ENCODE measurements at regions not wholly inside any gene's neighbourhood (a gene's known extent, or its start where the extent isn't known, plus 50 kb on each side); places are given as distances from the start of the nearest gene placed in this dataset.

DNA sequence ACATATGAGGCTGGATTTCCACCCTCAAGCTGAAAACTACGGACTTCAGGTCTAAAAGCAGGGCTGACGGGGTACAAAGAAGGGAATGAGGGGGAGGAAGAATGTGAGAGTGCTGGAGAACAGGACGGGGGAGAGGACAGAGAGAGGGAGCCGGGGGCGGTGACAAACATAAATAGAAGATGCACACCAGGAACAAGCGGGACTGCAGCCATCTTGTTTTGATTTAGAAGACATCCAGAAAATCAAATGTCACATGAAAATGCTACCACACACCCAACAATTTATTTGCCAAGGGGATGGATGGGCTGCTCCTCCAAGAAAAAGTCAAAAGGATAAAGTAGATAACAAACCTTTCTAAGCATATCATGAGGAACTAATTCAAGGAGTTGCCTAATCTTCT is 59.2 kb upstream of the FHL2 start:
- peaks cover 5% of the 10 kb centered on the region for H3K27me3 Mint-ChIP-seq
- CTCF ChIA-PET: no interaction called here
- POLR2A ChIA-PET: no interaction called here
- intact Hi-C loops (cut with micrococcal nuclease): no loop called here
- no peak overlapping the region for H3K4me3 Mint-ChIP-seq
- no peak for DNase-seq
- no peaks in the 10 kb centered on the region for H3K9me3 Mint-ChIP-seq
- H3K4me1 Mint-ChIP-seq: no peaks in the 10 kb centered on the region
- H3K27ac Mint-ChIP-seq: no peak overlapping the region
- no peaks in the 10 kb centered on the region for H3K36me3 Mint-ChIP-seq (ENCODE audit: low read depth)
- TF ChIP-seq, protein P1, sequence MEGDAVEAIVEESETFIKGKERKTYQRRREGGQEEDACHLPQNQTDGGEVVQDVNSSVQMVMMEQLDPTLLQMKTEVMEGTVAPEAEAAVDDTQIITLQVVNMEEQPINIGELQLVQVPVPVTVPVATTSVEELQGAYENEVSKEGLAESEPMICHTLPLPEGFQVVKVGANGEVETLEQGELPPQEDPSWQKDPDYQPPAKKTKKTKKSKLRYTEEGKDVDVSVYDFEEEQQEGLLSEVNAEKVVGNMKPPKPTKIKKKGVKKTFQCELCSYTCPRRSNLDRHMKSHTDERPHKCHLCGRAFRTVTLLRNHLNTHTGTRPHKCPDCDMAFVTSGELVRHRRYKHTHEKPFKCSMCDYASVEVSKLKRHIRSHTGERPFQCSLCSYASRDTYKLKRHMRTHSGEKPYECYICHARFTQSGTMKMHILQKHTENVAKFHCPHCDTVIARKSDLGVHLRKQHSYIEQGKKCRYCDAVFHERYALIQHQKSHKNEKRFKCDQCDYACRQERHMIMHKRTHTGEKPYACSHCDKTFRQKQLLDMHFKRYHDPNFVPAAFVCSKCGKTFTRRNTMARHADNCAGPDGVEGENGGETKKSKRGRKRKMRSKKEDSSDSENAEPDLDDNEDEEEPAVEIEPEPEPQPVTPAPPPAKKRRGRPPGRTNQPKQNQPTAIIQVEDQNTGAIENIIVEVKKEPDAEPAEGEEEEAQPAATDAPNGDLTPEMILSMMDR (IDR thresholded peaks at IDR 0.05): no peak
- no peak for ATAC-seq (ENCODE audit: low read depth)

DNA sequence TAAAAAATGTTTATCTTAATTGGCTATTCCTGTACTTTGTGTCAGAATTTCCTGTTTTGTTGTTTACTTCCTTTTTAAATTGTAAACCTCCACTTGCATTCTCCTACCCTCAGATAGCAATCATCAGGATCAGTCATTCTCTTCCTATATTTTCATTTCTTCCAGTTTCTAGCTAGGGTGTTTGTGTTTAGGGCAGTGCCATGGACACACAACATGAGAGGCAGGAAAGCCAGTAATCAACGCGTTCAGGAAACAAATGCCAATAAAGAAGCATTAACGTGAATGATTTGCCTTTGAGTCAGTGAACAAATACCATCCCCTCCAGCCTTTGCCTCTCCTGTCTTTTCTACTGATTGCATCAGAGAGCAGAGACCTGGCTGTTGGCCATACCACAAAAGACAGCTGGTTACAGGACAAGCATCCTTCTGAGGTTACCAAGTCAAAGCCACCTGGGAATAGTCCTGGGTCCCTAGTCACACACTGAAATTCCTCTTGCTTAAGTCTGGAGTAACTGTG is 56.7 kb upstream of the FHL2 start:
- TF ChIP-seq, protein P1 (IDR thresholded peaks at IDR 0.05): no peak
- intact Hi-C loops (cut with micrococcal nuclease): no loop called here
- H3K36me3 Mint-ChIP-seq (ENCODE audit: low read depth): no peaks in the 10 kb centered on the region
- ATAC-seq (ENCODE audit: low read depth) (no peak), DNase-seq (no peak)
- no peaks in the 10 kb centered on the region for H3K4me1 Mint-ChIP-seq
- no peak overlapping the region for H3K27ac Mint-ChIP-seq
- no peaks in the 10 kb centered on the region for H3K9me3 Mint-ChIP-seq
- ChIA-PET POLR2A (no interaction called here), CTCF (no interaction called here)
- H3K4me3 Mint-ChIP-seq: no peak overlapping the region
- peaks cover 6% of the 10 kb centered on the region for H3K27me3 Mint-ChIP-seq

DNA sequence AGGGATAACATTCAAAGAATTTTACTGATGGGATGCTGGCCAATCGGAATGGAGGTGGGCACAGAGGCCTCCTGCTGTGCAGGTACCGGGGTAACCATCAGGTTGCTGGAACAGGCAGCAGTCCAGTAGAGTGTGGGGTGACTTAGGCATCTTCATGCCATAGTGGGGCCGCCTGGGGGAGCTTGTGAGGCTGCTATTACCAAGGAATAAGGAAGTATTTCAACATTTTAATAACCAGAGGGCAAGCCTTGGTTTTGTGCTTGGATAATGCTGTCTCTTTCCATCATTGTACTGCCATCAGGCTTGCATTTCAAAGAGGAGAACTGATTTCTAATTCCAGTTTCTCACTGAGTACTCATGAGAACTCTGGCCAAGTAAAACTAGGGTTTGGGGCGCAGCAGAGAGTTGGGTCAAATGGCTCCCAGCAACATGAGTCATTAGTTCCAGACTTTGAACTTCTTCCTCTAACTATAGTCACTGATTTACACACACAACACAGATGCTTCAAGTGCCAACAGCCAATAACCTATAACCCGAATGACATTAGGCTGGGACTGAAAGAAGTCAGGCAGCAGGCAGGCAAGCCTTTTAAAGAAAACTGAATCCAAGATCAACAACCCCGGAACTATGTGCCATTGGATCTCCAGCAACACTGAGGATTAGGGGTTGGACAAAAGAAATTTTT is 56.1 kb upstream of the FHL2 start:
- CTCF ChIA-PET: no interaction called here
- Mint-ChIP-seq H3K27me3 (peaks cover 11% of the 10 kb centered on the region), H3K36me3 (ENCODE audit: low read depth) (no peaks in the 10 kb centered on the region), H3K4me1 (no peaks in the 10 kb centered on the region), H3K27ac (no peak overlapping the region), H3K9me3 (no peaks in the 10 kb centered on the region), H3K4me3 (no peak overlapping the region)
- POLR2A ChIA-PET: no interaction called here
- DNase-seq (no peak), ATAC-seq (ENCODE audit: low read depth) (no peak)
- TF ChIP-seq, protein P1 (IDR thresholded peaks at IDR 0.05): no peak
- intact Hi-C loops (cut with micrococcal nuclease): no loop called here

DNA sequence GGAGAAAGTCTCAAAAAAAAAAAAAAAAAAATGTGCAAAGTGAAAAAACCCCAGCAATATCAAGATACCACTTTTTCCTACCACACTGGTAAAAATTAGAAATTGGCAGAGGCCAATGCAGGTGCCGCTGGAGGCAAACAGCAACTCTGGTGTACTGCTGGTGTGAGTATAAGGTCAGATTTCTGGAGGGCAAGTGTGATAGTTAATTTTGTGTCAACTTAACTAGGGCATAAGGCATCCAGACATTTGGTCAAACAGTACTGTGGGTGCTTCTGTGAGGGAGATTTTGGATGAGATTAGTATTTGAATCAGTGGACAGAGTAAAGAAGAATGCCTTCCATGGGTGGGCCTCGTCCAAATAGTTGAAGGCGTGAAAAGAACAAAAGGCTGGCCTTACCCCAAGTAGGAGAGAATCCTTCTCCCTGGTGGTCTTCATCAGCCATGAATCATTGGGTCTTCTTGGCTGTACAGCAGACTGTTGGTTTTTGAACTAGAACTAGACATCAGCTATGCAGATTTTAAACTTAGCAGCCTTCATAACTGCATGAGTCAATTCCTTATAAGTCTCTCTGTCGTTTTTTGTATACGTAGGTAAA is 52.8 kb upstream of the FHL2 start:
- Mint-ChIP-seq H3K27me3 (peaks cover 23% of the 10 kb centered on the region), H3K27ac (no peak overlapping the region), H3K36me3 (ENCODE audit: low read depth) (no peaks in the 10 kb centered on the region), H3K9me3 (no peaks in the 10 kb centered on the region), H3K4me3 (no peak overlapping the region), H3K4me1 (no peaks in the 10 kb centered on the region)
- CTCF ChIA-PET: no interaction called here
- no peak for ATAC-seq (ENCODE audit: low read depth)
- TF ChIP-seq, protein P1 (IDR thresholded peaks at IDR 0.05): no peak
- intact Hi-C loops (cut with micrococcal nuclease): no loop called here
- no peak for DNase-seq
- POLR2A ChIA-PET: no interaction called here

DNA sequence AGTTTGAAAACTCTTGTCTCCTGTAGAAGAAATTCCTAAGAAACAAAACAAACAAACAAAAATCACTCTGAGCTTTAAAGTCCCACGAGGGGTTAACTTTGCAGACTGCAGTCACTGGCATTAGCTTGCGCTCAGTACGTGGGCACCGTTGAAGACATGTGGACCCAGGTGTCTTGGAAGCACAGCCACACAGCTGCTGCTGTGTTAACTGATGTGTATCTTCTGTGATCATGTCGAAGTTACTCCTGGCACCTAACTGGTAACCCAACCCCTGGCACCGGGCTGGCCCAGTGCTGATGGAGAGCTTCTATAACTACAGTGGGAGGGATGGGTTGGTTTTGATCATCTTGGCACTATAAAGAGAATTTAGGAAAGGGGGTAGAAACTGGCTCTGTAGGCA is 51.6 kb upstream of the FHL2 start:
- H3K4me3 Mint-ChIP-seq: no peak overlapping the region
- DNase-seq (no peak), ATAC-seq (ENCODE audit: low read depth) (no peak)
- H3K27me3 Mint-ChIP-seq: peaks cover 25% of the 10 kb centered on the region
- no peaks in the 10 kb centered on the region for H3K9me3 Mint-ChIP-seq
- CTCF ChIA-PET: no interaction called here
- no peaks in the 10 kb centered on the region for H3K36me3 Mint-ChIP-seq (ENCODE audit: low read depth)
- POLR2A ChIA-PET: no interaction called here
- TF ChIP-seq, protein P1 (IDR thresholded peaks at IDR 0.05): no peak
- H3K27ac Mint-ChIP-seq: no peak overlapping the region
- intact Hi-C loops (cut with micrococcal nuclease): no loop called here
- no peaks in the 10 kb centered on the region for H3K4me1 Mint-ChIP-seq

Data from activated B cell treated with CpG ODN at 0.5 μM for 24 hours (primary cell).